K562 (cell line): ENCODE measurements at regions not wholly inside any gene's neighbourhood (a gene's known extent, or its start where the extent isn't known, plus 50 kb on each side); places are given as distances from the start of the nearest gene placed in this dataset.

Experiments
- ATAC-seq: fragments of 200-7000 bp; cut with Tn5 transposase; 3 replicates; pipeline ENCODE4 v1.9.1; 2020; ENCODE audit warnings: moderate library complexity
- BruUV-seq: library from RNA; stranded (reverse); fragments of 400-500 nt; replicated peaks from 2 replicates; lab custom pipeline; 2021; lab: Mats Ljungman, UMichigan
- CTCF ChIA-PET: fragments of 300-600 bp; formaldehyde crosslinking; extraction: SDS; loops from one replicate; lab custom pipeline; 2021; ENCODE audit warnings: low intra/inter-chr PET ratio; lab: Yijun Ruan, JAX
- POLR2A ChIA-PET: fragments of 300-600, 350-650 bp; sonication (Branson Sonifier 250); formaldehyde crosslinking; extraction: SDS; loops from one replicate; lab custom pipeline; 2021; ENCODE audit warnings: antibody characterized with exemption, inconsistent platforms; lab: Yijun Ruan, JAX
- DNase-seq, 4 experiments: peaks; one replicate each; pipeline versions ENCODE4 v3.0.0 to v3.0.0-alpha.2; 2011 to 2018; ENCODE audit warnings: low spot score in 3 of 4, mixed read lengths in 3 of 4; ENCODE audit errors: extremely low read depth in 1 of 4
- FAIRE-seq: peaks from 2 replicates; lab custom pipeline; 2011; peaks lifted over from hg19 to GRCh38; lab: Jason Lieb, UNC
- H2AFZ ChIP-seq: 2 replicates; pipeline ENCODE4 v1.6.0; 2011; ENCODE audit warnings: low read depth, low read length, control low read depth, inconsistent platforms
- H3K27ac ChIP-seq: fragments of 200-600 bp; 3 replicates; pipeline ENCODE4 v1.8.0; 2011; ENCODE audit warnings: low read depth, mild to moderate bottlenecking, control low read depth, inconsistent platforms, low read length, moderate library complexity, mixed read lengths; ENCODE audit errors: extremely low read depth
- H3K27me3 ChIP-seq, 2 experiments: fragments of 300-600 bp in 1 of 2; 2 replicates in 1 of 2; 3 replicates in 1 of 2; pipeline versions ENCODE4 v1.6.0 to v1.8.0; 2011; ENCODE audit warnings: inconsistent platforms in 2 of 2, low read length in 2 of 2, mild to moderate bottlenecking in 1 of 2, mixed read lengths in 1 of 2, moderate library complexity in 1 of 2; ENCODE audit not compliant: control insufficient read depth in 2 of 2, insufficient read depth in 2 of 2
- H3K36me3 ChIP-seq: fragments of 300-600 bp; 3 replicates; pipeline ENCODE4 v1.8.0; 2011; ENCODE audit warnings: mild to moderate bottlenecking, low read length, inconsistent platforms; ENCODE audit not compliant: control insufficient read depth, insufficient read depth
- H3K4me1 ChIP-seq, 2 experiments: fragments of 200-600 bp in 1 of 2; replicated peaks in 1 of 2; 2 replicates in 1 of 2; 3 replicates in 1 of 2; pipeline versions ENCODE4 v1.5.1 to v1.8.0; 2011; ENCODE audit warnings: inconsistent platforms in 2 of 2, low read length in 2 of 2, mild to moderate bottlenecking in 1 of 2, mixed read lengths in 1 of 2, moderate library complexity in 1 of 2; ENCODE audit not compliant: control insufficient read depth in 2 of 2, insufficient read depth in 2 of 2
- H3K4me2 ChIP-seq: 2 replicates; pipeline ENCODE4 v1.6.1; 2011; ENCODE audit warnings: low read length, control low read depth, inconsistent platforms, mixed read lengths; ENCODE audit not compliant: insufficient read depth
- H3K4me3 ChIP-seq: fragments of 200-600 bp; sonication (generic), shearing (Covaris generic); 2 replicates; pipeline ENCODE4 v1.5.1; 2016; ENCODE audit warnings: control low read depth, inconsistent platforms
- H3K79me2 ChIP-seq: fragments of 200-600 bp; 3 replicates; pipeline ENCODE4 v1.8.0; 2011; ENCODE audit warnings: low read length, inconsistent platforms; ENCODE audit not compliant: control insufficient read depth, insufficient read depth
- H3K9ac ChIP-seq, 2 experiments: 2 replicates each; pipeline versions ENCODE4 v1.6.0 to v1.6.1; 2011; ENCODE audit warnings: low read depth in 2 of 2, low read length in 2 of 2, control low read depth in 1 of 2, inconsistent platforms in 1 of 2, mild to moderate bottlenecking in 1 of 2, mixed read lengths in 1 of 2; ENCODE audit not compliant: insufficient read depth in 1 of 2
- H3K9me1 ChIP-seq: one replicate; pipeline ENCODE4 v1.6.0; 2011; ENCODE audit warnings: inconsistent platforms, mild to moderate bottlenecking, low read length, moderate library complexity; ENCODE audit not compliant: control insufficient read depth, insufficient read depth
- H3K9me3 ChIP-seq: replicated peaks from 2 replicates; pipeline ENCODE4 v1.5.1; 2011; ENCODE audit warnings: low read depth, low read length, inconsistent platforms; ENCODE audit not compliant: control insufficient read depth, insufficient read depth
- H4K20me1 ChIP-seq: replicated peaks from 2 replicates; pipeline ENCODE4 v1.6.1; 2011; ENCODE audit warnings: low read length, inconsistent platforms, mixed read lengths; ENCODE audit not compliant: control insufficient read depth, insufficient read depth
- ETV6 ChIP-seq, 3 experiments: fragments of 150-350 bp in 1 of 3; sonication (generic) in 1 of 3; formaldehyde crosslinking in 1 of 3; IDR thresholded peaks; 2 replicates each; pipeline versions ENCODE4 v1.6.1 to v1.8.0; 2014 to 2022; ENCODE audit warnings: borderline replicate concordance in 2 of 3, low read depth in 2 of 3, antibody characterized with exemption in 1 of 3, low read length in 1 of 3, mild to moderate bottlenecking in 1 of 3, missing genetic modification reagents in 1 of 3
- HOXB6 ChIP-seq: fragments of 250-450 bp; sonication (Bioruptor Pico); IDR thresholded peaks from 2 replicates; pipeline ENCODE4 v1.5.1; 2022; ENCODE audit warnings: mild to moderate bottlenecking, borderline replicate concordance
- NFE2L1 ChIP-seq: fragments of 450-650 bp; IDR thresholded peaks from 2 replicates; pipeline ENCODE4 v1.6.1; 2016; ENCODE audit warnings: missing genetic modification characterization, low read depth, mild to moderate bottlenecking, missing compliant biosample characterization, moderate library complexity, borderline replicate concordance
- POLR2G ChIP-seq: fragments of 200-400 bp; formaldehyde crosslinking; IDR thresholded peaks from 2 replicates; pipeline ENCODE4 v1.6.1; 2017; ENCODE audit warnings: low read depth, mild to moderate bottlenecking, antibody characterized with exemption, low read length, moderate library complexity
- SETDB1 ChIP-seq: IDR thresholded peaks from one replicate; pipeline ENCODE4 v1.6.1; 2012; ENCODE audit warnings: low read length, control low read depth, inconsistent platforms
- TEAD2 ChIP-seq: fragments of 450-650 bp; IDR thresholded peaks from 2 replicates; pipeline ENCODE4 v1.6.1; 2016; ENCODE audit warnings: missing genetic modification characterization, control low read depth, missing compliant biosample characterization
- WGBS: fragments of 100-300 bp; shearing (Covaris generic); methylation state at CpG from one replicate; pipeline ENCODE4 v1.1.6; 2016; ENCODE audit warnings: low coverage, mixed read lengths; ENCODE audit not compliant: insufficient coverage; ENCODE audit errors: missing lambda C conversion rate; 5-methylcytosine and 5-hydroxymethylcytosine counted together
- in situ Hi-C: fragments of 300-500 bp; cut with MboI; formaldehyde crosslinking; loops from 4 replicates; pipeline ENCODE4 v1.15.0; 2018; ENCODE audit warnings: inconsistent platforms, mixed read lengths
- intact Hi-C: fragments of 100-400 bp; cut with micrococcal nuclease; formaldehyde crosslinking; loops from 2 replicates; pipeline ENCODE4 v1.14.2; 2022
- TF ChIP-seq, protein P1 (sequence below): fragments of 450-650 bp; IDR thresholded peaks from 2 replicates; pipeline ENCODE4 v1.6.1; 2017; ENCODE audit warnings: mild to moderate bottlenecking, moderate library complexity
- TF ChIP-seq, protein P2 (sequence below): fragments of 250-450 bp; sonication (Bioruptor Pico); IDR thresholded peaks from 2 replicates; pipeline ENCODE4 v1.4.0; 2020
- TF ChIP-seq, protein P3 (sequence below): fragments of 200-600 bp; sonication (generic); IDR thresholded peaks from one replicate; pipeline ENCODE4 v1.6.1; 2012; ENCODE audit warnings: mild to moderate bottlenecking, low read depth, low read length, inconsistent platforms

DNA sequence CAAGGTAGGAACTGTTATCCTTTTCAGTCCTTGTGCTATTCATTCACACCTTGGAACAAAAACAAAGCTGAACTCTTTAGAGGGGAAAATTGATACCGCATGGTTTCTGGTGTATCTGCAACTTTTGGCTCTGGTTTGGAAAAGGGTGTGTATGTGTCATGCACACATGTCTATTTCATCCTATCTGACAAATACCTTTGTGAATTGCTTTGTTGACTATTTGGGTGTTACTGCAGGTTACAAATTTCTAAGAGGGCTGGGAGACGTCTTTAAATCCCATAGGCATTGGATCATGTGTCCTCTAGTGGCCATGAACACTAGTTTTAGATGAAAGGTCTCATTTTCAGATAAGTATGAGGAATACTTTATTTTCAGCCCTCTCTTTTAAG is 59.9 kb upstream of the IFNG-AS1 start:
- no peak for DNase-seq
- no peaks in the 10 kb centered on the region for H4K20me1 ChIP-seq
- H3K27me3 ChIP-seq = peaks cover 0 to 3% of the 10 kb centered on the region in 2 experiments; a peak in 1 of 5 replicates
- no peaks in the 10 kb centered on the region for H3K4me1 ChIP-seq
- ChIA-PET CTCF (no interaction called here), POLR2A (no interaction called here)
- no peak for ATAC-seq
- H2AFZ ChIP-seq = no peak overlapping the region
- BruUV-seq = no TSS peak
- H3K27ac ChIP-seq = no peak overlapping the region
- in situ Hi-C loops = no loop called here
- H3K9me3 ChIP-seq = no peaks in the 10 kb centered on the region
- no peak for FAIRE-seq
- no peaks in the 10 kb centered on the region for H3K79me2 ChIP-seq
- WGBS = 4% methylated on average over 2 of the region's 2 CpGs
- no peaks in the 10 kb centered on the region for H3K36me3 ChIP-seq
- H3K9ac ChIP-seq = no peak overlapping the region
- intact Hi-C loops = no loop called here
- H3K4me3 ChIP-seq = no peak overlapping the region
- H3K9me1 ChIP-seq = no peaks in the 10 kb centered on the region
- H3K4me2 ChIP-seq = no peak overlapping the region
- TF ChIP-seq HOXB6 (CRISPR knock-in tag) (no peak), TEAD2 (tag) (no peak), ETV6 (IDR thresholded peaks at IDR 0.05; ENCODE audit: borderline replicate concordance in 1 of 2, low read depth in 2 of 2, low read length in 1 of 2) (no peak), ETV6 (CRISPR knock-in tag; IDR thresholded peaks at IDR 0.05; ENCODE audit: borderline replicate concordance) (no peak), NFE2L1 (no peak), POLR2G (no peak), SETDB1 (no peak)
- TF ChIP-seq, protein P1, sequence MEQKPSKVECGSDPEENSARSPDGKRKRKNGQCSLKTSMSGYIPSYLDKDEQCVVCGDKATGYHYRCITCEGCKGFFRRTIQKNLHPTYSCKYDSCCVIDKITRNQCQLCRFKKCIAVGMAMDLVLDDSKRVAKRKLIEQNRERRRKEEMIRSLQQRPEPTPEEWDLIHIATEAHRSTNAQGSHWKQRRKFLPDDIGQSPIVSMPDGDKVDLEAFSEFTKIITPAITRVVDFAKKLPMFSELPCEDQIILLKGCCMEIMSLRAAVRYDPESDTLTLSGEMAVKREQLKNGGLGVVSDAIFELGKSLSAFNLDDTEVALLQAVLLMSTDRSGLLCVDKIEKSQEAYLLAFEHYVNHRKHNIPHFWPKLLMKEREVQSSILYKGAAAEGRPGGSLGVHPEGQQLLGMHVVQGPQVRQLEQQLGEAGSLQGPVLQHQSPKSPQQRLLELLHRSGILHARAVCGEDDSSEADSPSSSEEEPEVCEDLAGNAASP = no peak
- TF ChIP-seq, protein P2, sequence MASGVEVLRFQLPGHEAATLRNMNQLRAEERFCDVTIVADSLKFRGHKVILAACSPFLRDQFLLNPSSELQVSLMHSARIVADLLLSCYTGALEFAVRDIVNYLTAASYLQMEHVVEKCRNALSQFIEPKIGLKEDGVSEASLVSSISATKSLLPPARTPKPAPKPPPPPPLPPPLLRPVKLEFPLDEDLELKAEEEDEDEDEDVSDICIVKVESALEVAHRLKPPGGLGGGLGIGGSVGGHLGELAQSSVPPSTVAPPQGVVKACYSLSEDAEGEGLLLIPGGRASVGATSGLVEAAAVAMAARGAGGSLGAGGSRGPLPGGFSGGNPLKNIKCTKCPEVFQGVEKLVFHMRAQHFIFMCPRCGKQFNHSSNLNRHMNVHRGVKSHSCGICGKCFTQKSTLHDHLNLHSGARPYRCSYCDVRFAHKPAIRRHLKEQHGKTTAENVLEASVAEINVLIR (CRISPR knock-in tag) = no peak
- TF ChIP-seq, protein P3, sequence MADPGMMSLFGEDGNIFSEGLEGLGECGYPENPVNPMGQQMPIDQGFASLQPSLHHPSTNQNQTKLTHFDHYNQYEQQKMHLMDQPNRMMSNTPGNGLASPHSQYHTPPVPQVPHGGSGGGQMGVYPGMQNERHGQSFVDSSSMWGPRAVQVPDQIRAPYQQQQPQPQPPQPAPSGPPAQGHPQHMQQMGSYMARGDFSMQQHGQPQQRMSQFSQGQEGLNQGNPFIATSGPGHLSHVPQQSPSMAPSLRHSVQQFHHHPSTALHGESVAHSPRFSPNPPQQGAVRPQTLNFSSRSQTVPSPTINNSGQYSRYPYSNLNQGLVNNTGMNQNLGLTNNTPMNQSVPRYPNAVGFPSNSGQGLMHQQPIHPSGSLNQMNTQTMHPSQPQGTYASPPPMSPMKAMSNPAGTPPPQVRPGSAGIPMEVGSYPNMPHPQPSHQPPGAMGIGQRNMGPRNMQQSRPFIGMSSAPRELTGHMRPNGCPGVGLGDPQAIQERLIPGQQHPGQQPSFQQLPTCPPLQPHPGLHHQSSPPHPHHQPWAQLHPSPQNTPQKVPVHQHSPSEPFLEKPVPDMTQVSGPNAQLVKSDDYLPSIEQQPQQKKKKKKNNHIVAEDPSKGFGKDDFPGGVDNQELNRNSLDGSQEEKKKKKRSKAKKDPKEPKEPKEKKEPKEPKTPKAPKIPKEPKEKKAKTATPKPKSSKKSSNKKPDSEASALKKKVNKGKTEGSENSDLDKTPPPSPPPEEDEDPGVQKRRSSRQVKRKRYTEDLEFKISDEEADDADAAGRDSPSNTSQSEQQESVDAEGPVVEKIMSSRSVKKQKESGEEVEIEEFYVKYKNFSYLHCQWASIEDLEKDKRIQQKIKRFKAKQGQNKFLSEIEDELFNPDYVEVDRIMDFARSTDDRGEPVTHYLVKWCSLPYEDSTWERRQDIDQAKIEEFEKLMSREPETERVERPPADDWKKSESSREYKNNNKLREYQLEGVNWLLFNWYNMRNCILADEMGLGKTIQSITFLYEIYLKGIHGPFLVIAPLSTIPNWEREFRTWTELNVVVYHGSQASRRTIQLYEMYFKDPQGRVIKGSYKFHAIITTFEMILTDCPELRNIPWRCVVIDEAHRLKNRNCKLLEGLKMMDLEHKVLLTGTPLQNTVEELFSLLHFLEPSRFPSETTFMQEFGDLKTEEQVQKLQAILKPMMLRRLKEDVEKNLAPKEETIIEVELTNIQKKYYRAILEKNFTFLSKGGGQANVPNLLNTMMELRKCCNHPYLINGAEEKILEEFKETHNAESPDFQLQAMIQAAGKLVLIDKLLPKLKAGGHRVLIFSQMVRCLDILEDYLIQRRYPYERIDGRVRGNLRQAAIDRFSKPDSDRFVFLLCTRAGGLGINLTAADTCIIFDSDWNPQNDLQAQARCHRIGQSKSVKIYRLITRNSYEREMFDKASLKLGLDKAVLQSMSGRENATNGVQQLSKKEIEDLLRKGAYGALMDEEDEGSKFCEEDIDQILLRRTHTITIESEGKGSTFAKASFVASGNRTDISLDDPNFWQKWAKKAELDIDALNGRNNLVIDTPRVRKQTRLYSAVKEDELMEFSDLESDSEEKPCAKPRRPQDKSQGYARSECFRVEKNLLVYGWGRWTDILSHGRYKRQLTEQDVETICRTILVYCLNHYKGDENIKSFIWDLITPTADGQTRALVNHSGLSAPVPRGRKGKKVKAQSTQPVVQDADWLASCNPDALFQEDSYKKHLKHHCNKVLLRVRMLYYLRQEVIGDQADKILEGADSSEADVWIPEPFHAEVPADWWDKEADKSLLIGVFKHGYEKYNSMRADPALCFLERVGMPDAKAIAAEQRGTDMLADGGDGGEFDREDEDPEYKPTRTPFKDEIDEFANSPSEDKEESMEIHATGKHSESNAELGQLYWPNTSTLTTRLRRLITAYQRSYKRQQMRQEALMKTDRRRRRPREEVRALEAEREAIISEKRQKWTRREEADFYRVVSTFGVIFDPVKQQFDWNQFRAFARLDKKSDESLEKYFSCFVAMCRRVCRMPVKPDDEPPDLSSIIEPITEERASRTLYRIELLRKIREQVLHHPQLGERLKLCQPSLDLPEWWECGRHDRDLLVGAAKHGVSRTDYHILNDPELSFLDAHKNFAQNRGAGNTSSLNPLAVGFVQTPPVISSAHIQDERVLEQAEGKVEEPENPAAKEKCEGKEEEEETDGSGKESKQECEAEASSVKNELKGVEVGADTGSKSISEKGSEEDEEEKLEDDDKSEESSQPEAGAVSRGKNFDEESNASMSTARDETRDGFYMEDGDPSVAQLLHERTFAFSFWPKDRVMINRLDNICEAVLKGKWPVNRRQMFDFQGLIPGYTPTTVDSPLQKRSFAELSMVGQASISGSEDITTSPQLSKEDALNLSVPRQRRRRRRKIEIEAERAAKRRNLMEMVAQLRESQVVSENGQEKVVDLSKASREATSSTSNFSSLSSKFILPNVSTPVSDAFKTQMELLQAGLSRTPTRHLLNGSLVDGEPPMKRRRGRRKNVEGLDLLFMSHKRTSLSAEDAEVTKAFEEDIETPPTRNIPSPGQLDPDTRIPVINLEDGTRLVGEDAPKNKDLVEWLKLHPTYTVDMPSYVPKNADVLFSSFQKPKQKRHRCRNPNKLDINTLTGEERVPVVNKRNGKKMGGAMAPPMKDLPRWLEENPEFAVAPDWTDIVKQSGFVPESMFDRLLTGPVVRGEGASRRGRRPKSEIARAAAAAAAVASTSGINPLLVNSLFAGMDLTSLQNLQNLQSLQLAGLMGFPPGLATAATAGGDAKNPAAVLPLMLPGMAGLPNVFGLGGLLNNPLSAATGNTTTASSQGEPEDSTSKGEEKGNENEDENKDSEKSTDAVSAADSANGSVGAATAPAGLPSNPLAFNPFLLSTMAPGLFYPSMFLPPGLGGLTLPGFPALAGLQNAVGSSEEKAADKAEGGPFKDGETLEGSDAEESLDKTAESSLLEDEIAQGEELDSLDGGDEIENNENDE = no peak
